Epithelial cell of proximal tubule (primary cell): ENCODE measurements at regions not wholly inside any gene's neighbourhood (a gene's known extent, or its start where the extent isn't known, plus 50 kb on each side); places are given as distances from the start of the nearest gene placed in this dataset.

ENCODE experiments used
- DNase-seq: peaks from one replicate; pipeline ENCODE4 v3.0.0-alpha.2; 2011; ENCODE audit warnings: low read depth
- H3K4me3 ChIP-seq: 2 replicates; pipeline ENCODE4 v1.5.1; 2011; ENCODE audit warnings: low read depth, mild to moderate bottlenecking, low read length
- TF ChIP-seq, protein P1 (sequence below): conservative IDR thresholded peaks from 2 replicates; pipeline ENCODE4 v1.5.1; 2012; ENCODE audit warnings: low read depth, mild to moderate bottlenecking, low read length

GRCh38 chr6:118714756-118715155 is 63.4 kb upstream of the CEP85L start:
- H3K4me3 ChIP-seq: no peak overlapping the region
- no peak for DNase-seq
- TF ChIP-seq, protein P1, sequence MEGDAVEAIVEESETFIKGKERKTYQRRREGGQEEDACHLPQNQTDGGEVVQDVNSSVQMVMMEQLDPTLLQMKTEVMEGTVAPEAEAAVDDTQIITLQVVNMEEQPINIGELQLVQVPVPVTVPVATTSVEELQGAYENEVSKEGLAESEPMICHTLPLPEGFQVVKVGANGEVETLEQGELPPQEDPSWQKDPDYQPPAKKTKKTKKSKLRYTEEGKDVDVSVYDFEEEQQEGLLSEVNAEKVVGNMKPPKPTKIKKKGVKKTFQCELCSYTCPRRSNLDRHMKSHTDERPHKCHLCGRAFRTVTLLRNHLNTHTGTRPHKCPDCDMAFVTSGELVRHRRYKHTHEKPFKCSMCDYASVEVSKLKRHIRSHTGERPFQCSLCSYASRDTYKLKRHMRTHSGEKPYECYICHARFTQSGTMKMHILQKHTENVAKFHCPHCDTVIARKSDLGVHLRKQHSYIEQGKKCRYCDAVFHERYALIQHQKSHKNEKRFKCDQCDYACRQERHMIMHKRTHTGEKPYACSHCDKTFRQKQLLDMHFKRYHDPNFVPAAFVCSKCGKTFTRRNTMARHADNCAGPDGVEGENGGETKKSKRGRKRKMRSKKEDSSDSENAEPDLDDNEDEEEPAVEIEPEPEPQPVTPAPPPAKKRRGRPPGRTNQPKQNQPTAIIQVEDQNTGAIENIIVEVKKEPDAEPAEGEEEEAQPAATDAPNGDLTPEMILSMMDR: no peak

GRCh38 chr6:118712969-118713368 is 61.6 kb upstream of the CEP85L start:
- no peak overlapping the region for H3K4me3 ChIP-seq
- TF ChIP-seq, protein P1: no peak
- no peak for DNase-seq

GRCh38 chr6:118710616-118711015 is 59.2 kb upstream of the CEP85L start:
- DNase-seq: no peak
- H3K4me3 ChIP-seq: no peak overlapping the region

GRCh38 chr6:118709859-118710350 is 58.5 kb upstream of the CEP85L start:
- H3K4me3 ChIP-seq: peak overlapping the region; percentile 58
- TF ChIP-seq, protein P1: no peak
- peak; percentile 66 for DNase-seq

More at GRCh38 chr6:118710616-118711015, 59.2 kb upstream of the CEP85L start:
- TF ChIP-seq, protein P1: no peak

- TF ChIP-seq, protein P1: no peak
- H3K4me3 ChIP-seq: peak overlapping the region; percentile 58
- no peak for DNase-seq
Observed at GRCh38 chr6:118708744-118709143, 57.4 kb upstream of the CEP85L start.

DNA sequence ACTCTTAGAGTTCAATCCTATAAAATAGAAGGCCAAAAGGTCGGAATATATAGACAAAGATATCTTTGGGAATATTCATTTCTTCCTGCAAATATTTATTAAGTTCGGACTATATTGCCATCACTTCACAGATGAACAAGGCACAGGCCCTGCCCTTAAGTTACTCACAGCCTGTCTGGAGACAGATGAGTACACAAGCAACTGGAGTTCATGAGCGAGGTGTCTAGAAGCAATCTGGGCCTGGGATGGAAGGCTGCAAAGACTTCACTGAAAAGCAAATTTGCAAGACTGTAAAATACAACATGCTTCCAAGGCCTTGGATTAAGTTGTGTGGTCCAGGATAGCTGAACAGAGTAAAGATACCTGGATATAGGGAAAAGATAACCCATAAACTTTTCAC is 56.7 kb upstream of the CEP85L start:
- TF ChIP-seq, protein P1: no peak
- DNase-seq: no peak
- H3K4me3 ChIP-seq: peak overlapping the region; percentile 58

DNA sequence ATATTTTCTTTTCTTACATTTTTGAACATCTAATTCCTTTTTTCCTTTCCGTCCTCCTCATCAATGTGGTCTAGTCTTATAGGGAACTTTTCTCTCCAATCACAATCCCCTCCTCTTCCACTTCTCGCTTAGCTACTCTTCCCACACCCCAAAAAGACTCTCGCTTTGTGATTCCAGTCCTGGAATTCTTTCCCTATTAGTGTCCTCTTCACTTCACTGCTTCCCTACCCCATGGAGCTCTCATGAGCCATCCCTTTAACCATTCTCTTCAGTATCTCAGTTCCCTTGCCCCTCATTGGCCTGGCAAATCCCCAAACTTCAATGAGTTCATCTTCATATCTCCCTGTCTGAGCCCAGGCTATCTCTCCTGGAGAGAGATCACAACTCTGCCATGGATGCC is 55.3 kb upstream of the CEP85L start:
- TF ChIP-seq, protein P1: no peak
- H3K4me3 ChIP-seq: no peak overlapping the region
- DNase-seq: peak; percentile 64
